PFSK-1 (cell line): ENCODE measurements at regions not wholly inside any gene's neighbourhood (a gene's known extent, or its start where the extent isn't known, plus 50 kb on each side); places are given as distances from the start of the nearest gene placed in this dataset.

Source experiments
- FOXP2 ChIP-seq: optimal IDR thresholded peaks from 2 replicates; pipeline ENCODE3; 2011; ENCODE audit warnings: borderline replicate concordance, control low read depth, inconsistent platforms; ENCODE audit not compliant: insufficient read depth; ENCODE audit errors: extremely low read length, extremely low read depth
- POLR2AphosphoS5 ChIP-seq: IDR thresholded peaks from 2 replicates; pipeline ENCODE4 v1.6.1; 2012; ENCODE audit warnings: low read depth, mild to moderate bottlenecking, control low read depth, low read length, moderate library complexity
- REST ChIP-seq, 2 experiments: IDR thresholded peaks; 2 replicates each; pipeline versions ENCODE4 v1.6.1 to v1.8.0; 2011 to 2012; ENCODE audit warnings: low read depth in 2 of 2, low read length in 2 of 2, control low read depth in 1 of 2, inconsistent platforms in 1 of 2, mild to moderate bottlenecking in 1 of 2, moderate library complexity in 1 of 2; ENCODE audit not compliant: insufficient read depth in 1 of 2
- SIN3A ChIP-seq: IDR thresholded peaks from 2 replicates; pipeline ENCODE4 v1.6.1; 2012; ENCODE audit warnings: mild to moderate bottlenecking, low read length, moderate library complexity, borderline replicate concordance; ENCODE audit not compliant: insufficient read depth
- TAF1 ChIP-seq: IDR thresholded peaks from 2 replicates; pipeline ENCODE4 v1.6.1; 2012; ENCODE audit warnings: low read length, control low read depth, borderline replicate concordance; ENCODE audit not compliant: insufficient read depth

- TF ChIP-seq POLR2AphosphoS5 (no peak), REST (IDR thresholded peaks at IDR 0.05; ENCODE audit: insufficient read depth in 1 of 2, low read depth in 2 of 2, low read length in 2 of 2) (no peak), SIN3A (no peak), TAF1 (no peak), FOXP2 (no peak)
Measured at GRCh38 chr11:26234451-26234850, 97.5 kb upstream of the ANO3 start.
